ENCODE measurements at regions not wholly inside any gene's neighbourhood (a gene's known extent, or its start where the extent isn't known, plus 50 kb on each side); places are given as distances from the start of the nearest gene placed in this dataset.

DNA sequence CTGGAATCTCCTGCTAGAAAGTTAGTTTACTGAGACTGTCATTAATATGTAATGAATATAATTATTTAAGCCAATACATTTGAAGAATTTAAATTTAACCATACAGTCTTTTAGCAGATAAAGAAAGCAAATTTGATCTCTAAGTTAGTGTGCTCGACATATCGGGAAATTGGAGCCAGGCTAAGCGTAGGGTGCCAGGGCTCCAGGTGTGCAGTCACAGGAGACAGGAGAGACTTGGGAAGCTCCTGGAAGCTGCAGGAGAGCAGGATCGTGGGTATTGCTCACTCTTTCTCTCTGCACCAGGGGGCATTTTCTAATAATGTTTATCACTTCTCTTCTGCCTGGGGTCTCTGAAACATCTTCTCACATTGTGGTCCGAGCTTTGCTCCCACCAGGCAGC is 342.0 kb upstream of the ANKRD30A start (continued):
- TF ChIP-seq POLR2AphosphoS5 (IDR thresholded peaks at IDR 0.05; ENCODE audit: low read depth, low read length) = no peak
- TF ChIP-seq, protein P1, sequence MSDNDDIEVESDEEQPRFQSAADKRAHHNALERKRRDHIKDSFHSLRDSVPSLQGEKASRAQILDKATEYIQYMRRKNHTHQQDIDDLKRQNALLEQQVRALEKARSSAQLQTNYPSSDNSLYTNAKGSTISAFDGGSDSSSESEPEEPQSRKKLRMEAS (IDR thresholded peaks at IDR 0.05) = no peak
- TF ChIP-seq SRF (IDR thresholded peaks at IDR 0.05; ENCODE audit: low read depth) = no peak
- TF ChIP-seq ATF3 (IDR thresholded peaks at IDR 0.05) = no peak
- no peak for TF ChIP-seq SP1 (IDR thresholded peaks at IDR 0.05; ENCODE audit: low read depth)
- TF ChIP-seq CTCF (IDR thresholded peaks at IDR 0.05 in 2 of 3, conservative IDR thresholded peaks at IDR 0.05 in 1 of 3; ENCODE audit: borderline replicate concordance in 1 of 3, insufficient read depth in 1 of 3, low read depth in 2 of 3, low read length in 2 of 3) = no peak

- BruUV-seq (replicated peaks) = no TSS peak
- DNase-seq (ENCODE audit: low read depth, low spot score) (no peak), ATAC-seq (no peak)
- no peaks in the 10 kb centered on the region for H3K4me1 ChIP-seq (ENCODE audit: control insufficient read depth in 1 of 2, insufficient read depth in 2 of 2, low read length in 2 of 2)
- TF ChIP-seq CTCF (IDR thresholded peaks at IDR 0.05 in 2 of 3, conservative IDR thresholded peaks at IDR 0.05 in 1 of 3; ENCODE audit: borderline replicate concordance in 1 of 3, insufficient read depth in 1 of 3, low read depth in 2 of 3, low read length in 2 of 3) (no peak), ZNF274 (IDR thresholded peaks at IDR 0.05; ENCODE audit: low read depth, low read length) (no peak), EGR1 (IDR thresholded peaks at IDR 0.05; ENCODE audit: low read depth) (no peak), FOSL1 (IDR thresholded peaks at IDR 0.05; ENCODE audit: low read depth) (no peak), SRF (IDR thresholded peaks at IDR 0.05; ENCODE audit: low read depth) (no peak), SIN3A (IDR thresholded peaks at IDR 0.05; ENCODE audit: low read depth) (no peak), EZH2phosphoT487 (IDR thresholded peaks at IDR 0.05; ENCODE audit: borderline replicate concordance) (no peak)
- TF ChIP-seq, protein P1 (IDR thresholded peaks at IDR 0.05) = no peak
- TF ChIP-seq, protein P2, sequence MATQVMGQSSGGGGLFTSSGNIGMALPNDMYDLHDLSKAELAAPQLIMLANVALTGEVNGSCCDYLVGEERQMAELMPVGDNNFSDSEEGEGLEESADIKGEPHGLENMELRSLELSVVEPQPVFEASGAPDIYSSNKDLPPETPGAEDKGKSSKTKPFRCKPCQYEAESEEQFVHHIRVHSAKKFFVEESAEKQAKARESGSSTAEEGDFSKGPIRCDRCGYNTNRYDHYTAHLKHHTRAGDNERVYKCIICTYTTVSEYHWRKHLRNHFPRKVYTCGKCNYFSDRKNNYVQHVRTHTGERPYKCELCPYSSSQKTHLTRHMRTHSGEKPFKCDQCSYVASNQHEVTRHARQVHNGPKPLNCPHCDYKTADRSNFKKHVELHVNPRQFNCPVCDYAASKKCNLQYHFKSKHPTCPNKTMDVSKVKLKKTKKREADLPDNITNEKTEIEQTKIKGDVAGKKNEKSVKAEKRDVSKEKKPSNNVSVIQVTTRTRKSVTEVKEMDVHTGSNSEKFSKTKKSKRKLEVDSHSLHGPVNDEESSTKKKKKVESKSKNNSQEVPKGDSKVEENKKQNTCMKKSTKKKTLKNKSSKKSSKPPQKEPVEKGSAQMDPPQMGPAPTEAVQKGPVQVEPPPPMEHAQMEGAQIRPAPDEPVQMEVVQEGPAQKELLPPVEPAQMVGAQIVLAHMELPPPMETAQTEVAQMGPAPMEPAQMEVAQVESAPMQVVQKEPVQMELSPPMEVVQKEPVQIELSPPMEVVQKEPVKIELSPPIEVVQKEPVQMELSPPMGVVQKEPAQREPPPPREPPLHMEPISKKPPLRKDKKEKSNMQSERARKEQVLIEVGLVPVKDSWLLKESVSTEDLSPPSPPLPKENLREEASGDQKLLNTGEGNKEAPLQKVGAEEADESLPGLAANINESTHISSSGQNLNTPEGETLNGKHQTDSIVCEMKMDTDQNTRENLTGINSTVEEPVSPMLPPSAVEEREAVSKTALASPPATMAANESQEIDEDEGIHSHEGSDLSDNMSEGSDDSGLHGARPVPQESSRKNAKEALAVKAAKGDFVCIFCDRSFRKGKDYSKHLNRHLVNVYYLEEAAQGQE (IDR thresholded peaks at IDR 0.05; ENCODE audit: low read depth) = no peak
- ChIA-PET POLR2A (no interaction called here), CTCF (no interaction called here), RAD21 (ENCODE audit: low non-redundant PET in 1 of 2, low total read pairs in 2 of 2, uncharacterized antibody in 2 of 2, unreplicated experiment in 2 of 2) (no interaction called here)
- no peak overlapping the region for H2AFZ ChIP-seq (ENCODE audit: low read depth, low read length, poor library complexity, severe bottlenecking)
- no peaks in the 10 kb centered on the region for H3K79me2 ChIP-seq (ENCODE audit: insufficient read depth, low read length)
- H3K9ac ChIP-seq (ENCODE audit: low read length) = no peak overlapping the region
- H3K9me3 ChIP-seq (ENCODE audit: control insufficient read depth in 1 of 2, insufficient read depth in 1 of 2, low read depth in 1 of 2, low read length in 2 of 2) = peaks cover 0 to 8% of the 10 kb centered on the region in 2 experiments; a peak in 3 of 4 replicates
- no peaks in the 10 kb centered on the region for H3K36me3 ChIP-seq (ENCODE audit: control insufficient read depth in 1 of 2, insufficient read depth in 2 of 2, low read length in 2 of 2)
- H4K20me1 ChIP-seq (ENCODE audit: insufficient read depth) = no peaks in the 10 kb centered on the region
- intact Hi-C loops (cut with micrococcal nuclease) = no loop called here
- H3K9me2 ChIP-seq (ENCODE audit: insufficient read depth) = no peaks in the 10 kb centered on the region
- H3K4me2 ChIP-seq (ENCODE audit: low read length) = no peak overlapping the region
- no peak overlapping the region for H3K27ac ChIP-seq (ENCODE audit: low read depth, low read length)
- H3K27me3 ChIP-seq (ENCODE audit: insufficient read depth, low read length) = no peaks in the 10 kb centered on the region
- H3K4me3 ChIP-seq (replicated peaks in 1 of 2; ENCODE audit: low read depth in 1 of 2, low read length in 2 of 2) = no peak overlapping the region
Observed at GRCh38 chr10:36781570-36781969, 343.8 kb upstream of the ANKRD30A start.
